ENCODE measurements at regions not wholly inside any gene's neighbourhood (a gene's known extent, or its start where the extent isn't known, plus 50 kb on each side); places are given as distances from the start of the nearest gene placed in this dataset.
"Not testable (repeated sequence)": the region's sequence is repeated elsewhere in the genome, so short reads cannot be mapped to it uniquely, and the experiment has no call there.

GRCh38 chr18:60202708-60203107 is 169.9 kb downstream of the MC4R start:
- no peak for DNase-seq (ENCODE audit: low read depth)

GRCh38 chr18:60200558-60200957 is 172.0 kb downstream of the MC4R start:
- no peak for DNase-seq (ENCODE audit: low read depth)

- DNase-seq (ENCODE audit: low read depth), result no peak
Observed at GRCh38 chr18:60199505-60199904, 173.1 kb downstream of the MC4R start.

- DNase-seq (ENCODE audit: low read depth), result no peak
Observed at GRCh38 chr18:60197671-60198462, 174.7 kb downstream of the MC4R start.

- no peak for DNase-seq (ENCODE audit: low read depth)
Observed at GRCh38 chr18:60196836-60197606, 175.6 kb downstream of the MC4R start.

GRCh38 chr18:60193780-60194179 is 178.8 kb downstream of the MC4R start:
- DNase-seq (ENCODE audit: low read depth), result no peak

- DNase-seq (ENCODE audit: low read depth), result no peak
Observed at GRCh38 chr18:60191926-60192325, 180.6 kb downstream of the MC4R start.

- DNase-seq (ENCODE audit: low read depth), result no peak
Observed at GRCh38 chr18:60189856-60190255, 182.7 kb downstream of the MC4R start.

- DNase-seq (ENCODE audit: low read depth), result no peak
Observed at GRCh38 chr18:60188958-60189357, 183.6 kb downstream of the MC4R start.

- DNase-seq (ENCODE audit: low read depth), result no peak
Observed at GRCh38 chr18:60182223-60182622, 190.4 kb downstream of the MC4R start.

- DNase-seq (ENCODE audit: low read depth), result no peak
Observed at GRCh38 chr18:60180671-60181070, 191.9 kb downstream of the MC4R start.

GRCh38 chr18:60178224-60178623 is 194.4 kb downstream of the MC4R start:
- not testable (repeated sequence) for DNase-seq (ENCODE audit: low read depth)

GRCh38 chr18:60176259-60176658 is 196.3 kb downstream of the MC4R start:
- DNase-seq (ENCODE audit: low read depth), result no peak

- no peak for DNase-seq (ENCODE audit: low read depth)
Observed at GRCh38 chr18:60174832-60175231, 197.7 kb downstream of the MC4R start.

- no peak for DNase-seq (ENCODE audit: low read depth)
Observed at GRCh38 chr18:60172030-60172429, 200.5 kb downstream of the MC4R start.

GRCh38 chr18:60163622-60164021 is 209.0 kb downstream of the MC4R start:
- no peak for DNase-seq (ENCODE audit: low read depth)

GRCh38 chr18:60162388-60162787 is 210.2 kb downstream of the MC4R start:
- no peak for DNase-seq (ENCODE audit: low read depth)

GRCh38 chr18:60157810-60158209 is 214.8 kb downstream of the MC4R start:
- DNase-seq (ENCODE audit: low read depth), result no peak

GRCh38 chr18:60153376-60153775 is 219.2 kb downstream of the MC4R start:
- no peak for DNase-seq (ENCODE audit: low read depth)

GRCh38 chr18:60149316-60149715 is 223.3 kb downstream of the MC4R start:
- DNase-seq (ENCODE audit: low read depth), result no peak

- DNase-seq (ENCODE audit: low read depth), result no peak
Observed at GRCh38 chr18:60147323-60147722, 225.3 kb downstream of the MC4R start.

- DNase-seq (ENCODE audit: low read depth), result no peak
Observed at GRCh38 chr18:60146220-60146960, 226.2 kb downstream of the MC4R start.

GRCh38 chr18:60145776-60146175 is 226.8 kb downstream of the MC4R start:
- DNase-seq (ENCODE audit: low read depth), result no peak
